HG03442 (cell line): ENCODE measurements at regions not wholly inside any gene's neighbourhood (a gene's known extent, or its start where the extent isn't known, plus 50 kb on each side); places are given as distances from the start of the nearest gene placed in this dataset.
"Not testable (repeated sequence)": the region's sequence is repeated elsewhere in the genome, so short reads cannot be mapped to it uniquely, and the experiment has no call there.

ENCODE experiments used
- ATAC-seq: cut with Tn5 transposase; IDR thresholded peaks from one replicate; pipeline ENCODE4 v1.9.1; 2021; ENCODE audit warnings: mild to moderate bottlenecking, moderate library complexity; ENCODE audit not compliant: unreplicated experiment

GRCh38 chr5:86127696-86128095, 490.0 kb upstream of the COX7C start:
- no peak for ATAC-seq

- no peak for ATAC-seq
Measured at GRCh38 chr5:86129009-86129408, 488.7 kb upstream of the COX7C start.

GRCh38 chr5:86137297-86137696, 480.4 kb upstream of the COX7C start:
- ATAC-seq: no peak

GRCh38 chr5:86143837-86144236, 473.9 kb upstream of the COX7C start:
- no peak for ATAC-seq

GRCh38 chr5:86152988-86153560, 464.7 kb upstream of the COX7C start:
- ATAC-seq: no peak

- ATAC-seq: no peak
Measured at GRCh38 chr5:86155796-86156195, 461.9 kb upstream of the COX7C start.

GRCh38 chr5:86170194-86170593, 447.5 kb upstream of the COX7C start:
- ATAC-seq: no peak

GRCh38 chr5:86175224-86175623, 442.5 kb upstream of the COX7C start:
- ATAC-seq: peak; percentile 98

- ATAC-seq: no peak
Measured at GRCh38 chr5:86199287-86199686, 418.5 kb upstream of the COX7C start.

- no peak for ATAC-seq
Measured at GRCh38 chr5:86228147-86228546, 389.6 kb upstream of the COX7C start.

- ATAC-seq: no peak
Measured at GRCh38 chr5:86232246-86232645, 385.5 kb upstream of the COX7C start.

- no peak for ATAC-seq
Measured at GRCh38 chr5:86244153-86244552, 373.6 kb upstream of the COX7C start.

GRCh38 chr5:86257871-86258270, 359.9 kb upstream of the COX7C start:
- ATAC-seq: no peak

GRCh38 chr5:86284400-86285190, 333.1 kb upstream of the COX7C start:
- ATAC-seq: not testable (repeated sequence)

GRCh38 chr5:86287437-86287836, 330.3 kb upstream of the COX7C start:
- not testable (repeated sequence) for ATAC-seq

- ATAC-seq: not testable (repeated sequence)
Measured at GRCh38 chr5:86289786-86290185, 328.0 kb upstream of the COX7C start.

- ATAC-seq: not testable (repeated sequence)
Measured at GRCh38 chr5:86292811-86293210, 324.9 kb upstream of the COX7C start.

GRCh38 chr5:86302643-86303042, 315.1 kb upstream of the COX7C start:
- not testable (repeated sequence) for ATAC-seq

GRCh38 chr5:86305050-86305449, 312.7 kb upstream of the COX7C start:
- ATAC-seq: peak; percentile 70

GRCh38 chr5:86314951-86315350, 302.8 kb upstream of the COX7C start:
- no peak for ATAC-seq

- ATAC-seq: no peak
Measured at GRCh38 chr5:86320266-86320665, 297.5 kb upstream of the COX7C start.

GRCh38 chr5:86329318-86329717, 288.4 kb upstream of the COX7C start:
- ATAC-seq: no peak

- no peak for ATAC-seq
Measured at GRCh38 chr5:86330736-86331135, 287.0 kb upstream of the COX7C start.
